Smooth muscle cell (in vitro differentiated cells): ENCODE measurements at regions not wholly inside any gene's neighbourhood (a gene's known extent, or its start where the extent isn't known, plus 50 kb on each side); places are given as distances from the start of the nearest gene placed in this dataset.
"Not testable (repeated sequence)": the region's sequence is repeated elsewhere in the genome, so short reads cannot be mapped to it uniquely, and the experiment has no call there.

Source experiments
- DNase-seq: peaks from one replicate; lab custom pipeline; 2025; ENCODE audit not compliant: unreplicated experiment; lab: John Stamatoyannopoulos, UW
- H2AFZ ChIP-seq: fragments of 200-600 bp; sonication (generic); 2 replicates; pipeline ENCODE4 v1.6.0; 2016; ENCODE audit warnings: antibody characterized with exemption, low read depth, mild to moderate bottlenecking
- H3F3A ChIP-seq: fragments of 200-600 bp; sonication (generic); 2 replicates; pipeline ENCODE4 v1.6.0; 2017; ENCODE audit warnings: antibody characterized with exemption, low read depth
- H3K27ac ChIP-seq: fragments of 200-600 bp; sonication (generic); 2 replicates; pipeline ENCODE4 v1.5.1; 2016; ENCODE audit warnings: low read depth, mild to moderate bottlenecking
- H3K27me3 ChIP-seq: fragments of 200-600 bp; sonication (generic); 2 replicates; pipeline ENCODE4 v1.6.1; 2016; ENCODE audit warnings: low read depth, mild to moderate bottlenecking
- H3K36me3 ChIP-seq: fragments of 200-600 bp; sonication (generic); 2 replicates; pipeline ENCODE4 v1.5.1; 2016; ENCODE audit warnings: low read depth
- H3K4me1 ChIP-seq: fragments of 200-600 bp; sonication (generic); 2 replicates; pipeline ENCODE4 v1.5.1; 2016; ENCODE audit warnings: low read depth
- H3K4me2 ChIP-seq: fragments of 200-600 bp; sonication (generic); 2 replicates; pipeline ENCODE4 v1.6.0; 2016; ENCODE audit warnings: mild to moderate bottlenecking
- H3K4me3 ChIP-seq: fragments of 200-600 bp; sonication (generic); 2 replicates; pipeline ENCODE4 v1.5.1; 2016; ENCODE audit warnings: mild to moderate bottlenecking
- H3K79me2 ChIP-seq: fragments of 200-600 bp; sonication (generic); 2 replicates; pipeline ENCODE4 v1.6.0; 2016; ENCODE audit warnings: low read depth, mild to moderate bottlenecking
- H3K9ac ChIP-seq: fragments of 200-600 bp; sonication (generic); 2 replicates; pipeline ENCODE4 v1.6.0; 2016; ENCODE audit warnings: low read depth
- H3K9me3 ChIP-seq: fragments of 200-600 bp; sonication (generic); replicated peaks from 2 replicates; pipeline ENCODE4 v1.5.1; 2016; ENCODE audit warnings: low read depth
- H4K20me1 ChIP-seq: fragments of 200-600 bp; sonication (generic); 2 replicates; pipeline ENCODE4 v1.6.0; 2016; ENCODE audit warnings: low read depth
- CTCF ChIP-seq: fragments of 200-600 bp; sonication (generic); IDR thresholded peaks from 2 replicates; pipeline ENCODE4 v1.5.1; 2017; ENCODE audit warnings: borderline replicate concordance, mild to moderate bottlenecking, antibody characterized with exemption; ENCODE audit not compliant: insufficient read depth, poor library complexity, severe bottlenecking
- WGBS: methylation state at CpG from one replicate; pipeline ENCODE4 v1.1.7; 2016; ENCODE audit warnings: low lambda C conversion rate; 5-methylcytosine and 5-hydroxymethylcytosine counted together

DNA sequence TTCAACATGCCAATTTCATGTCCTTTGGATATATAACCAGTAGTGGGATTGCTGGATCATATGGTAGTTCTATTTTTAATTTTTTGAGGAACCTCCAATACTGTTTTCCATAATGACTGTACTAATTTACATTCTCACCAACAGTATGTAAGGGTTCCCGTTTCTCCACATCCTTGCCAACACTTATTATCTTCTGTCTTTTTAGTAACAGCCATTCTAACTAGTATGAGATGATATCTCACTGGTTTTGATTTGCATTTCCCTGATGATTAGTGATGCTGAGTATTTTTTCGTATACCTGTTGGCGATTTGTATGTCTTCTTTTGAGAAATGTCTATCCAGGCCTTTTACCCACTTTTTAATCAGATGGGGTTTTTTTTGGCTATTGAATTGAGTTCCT lies 133.5 kb upstream of the MED14 start:
- no peak overlapping the region for H2AFZ ChIP-seq
- no peaks in the 10 kb centered on the region for H4K20me1 ChIP-seq
- no peak for DNase-seq
- no peaks in the 10 kb centered on the region for H3K4me1 ChIP-seq
- H3K4me2 ChIP-seq = no peak overlapping the region
- 89% methylated on average over 3 of the region's 3 CpGs for WGBS
- no peak overlapping the region for H3K4me3 ChIP-seq
- H3K27ac ChIP-seq = no peak overlapping the region
- H3K9ac ChIP-seq = no peak overlapping the region
- no peak for TF ChIP-seq CTCF
- no peaks in the 10 kb centered on the region for H3K79me2 ChIP-seq
- no peaks in the 10 kb centered on the region for H3K9me3 ChIP-seq
- H3K36me3 ChIP-seq = no peaks in the 10 kb centered on the region
- no peaks in the 10 kb centered on the region for H3K27me3 ChIP-seq
- no peaks in the 10 kb centered on the region for H3F3A ChIP-seq

DNA sequence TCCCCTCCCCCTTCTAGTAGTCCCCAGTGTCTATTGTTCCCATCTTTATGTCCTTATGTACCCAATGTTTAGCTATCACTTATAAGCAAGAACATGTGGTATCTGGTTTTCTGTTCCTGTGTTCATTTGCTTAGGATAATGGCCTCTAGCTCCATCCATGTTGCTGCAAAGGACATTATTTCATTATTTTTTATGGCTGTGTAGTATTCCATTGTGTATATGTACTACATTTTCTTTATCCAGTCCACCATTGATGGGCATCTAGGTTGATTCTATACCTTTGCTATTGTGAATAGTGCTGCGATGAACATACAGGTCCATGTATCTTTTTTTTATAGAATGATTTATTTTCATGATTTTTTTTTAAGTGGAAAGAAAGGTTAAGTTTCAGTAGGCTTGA lies 135.6 kb upstream of the MED14 start:
- H3K79me2 ChIP-seq, H3K27me3 ChIP-seq, DNase-seq, H3K4me1 ChIP-seq, H3K4me2 ChIP-seq, H3K4me3 ChIP-seq, H3K36me3 ChIP-seq, H4K20me1 ChIP-seq, H3F3A ChIP-seq, H3K9me3 ChIP-seq, H3K9ac ChIP-seq, H3K27ac ChIP-seq, H2AFZ ChIP-seq: not testable (repeated sequence)
- 90% methylated on average over 1 of the region's 1 CpG for WGBS

DNA sequence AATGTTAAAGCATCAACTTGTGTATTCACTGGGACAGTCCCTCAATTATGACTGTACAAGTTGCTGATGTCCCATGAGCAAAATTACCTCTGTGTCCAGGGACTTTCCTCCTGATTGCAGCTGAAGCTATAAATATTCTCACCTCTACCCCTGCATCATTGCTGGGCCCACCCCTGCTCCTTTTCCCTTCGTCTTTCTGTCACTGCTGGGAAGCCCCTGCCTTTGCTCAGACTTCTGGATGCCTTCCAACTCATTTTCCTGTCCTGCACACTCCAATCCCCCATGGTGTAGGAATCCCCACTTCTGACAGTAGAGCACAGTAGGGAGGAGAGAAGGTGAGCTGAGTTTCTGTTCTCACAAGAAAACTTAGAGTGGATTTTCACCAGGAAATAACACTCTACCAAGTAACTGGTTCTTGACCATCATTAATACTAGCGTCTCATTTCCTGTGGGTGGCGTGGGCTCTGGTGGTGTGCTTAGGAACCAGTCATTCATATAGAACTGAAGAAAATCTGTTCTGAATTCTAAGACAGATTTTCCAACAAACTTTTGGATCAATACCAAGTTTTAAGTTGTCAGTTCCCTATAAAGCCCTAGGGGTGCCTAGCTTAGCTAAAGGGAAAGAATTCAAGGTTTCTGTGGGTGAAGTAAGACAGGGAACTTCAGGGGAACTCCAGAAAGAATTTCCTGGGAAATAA lies 136.2 kb upstream of the MED14 start:
- H3K4me1 ChIP-seq = no peaks in the 10 kb centered on the region
- H3F3A ChIP-seq = no peaks in the 10 kb centered on the region
- WGBS = 64% methylated on average over 3 of the region's 3 CpGs
- no peaks in the 10 kb centered on the region for H3K79me2 ChIP-seq
- no peak overlapping the region for H2AFZ ChIP-seq
- H3K4me3 ChIP-seq = no peak overlapping the region
- no peak for TF ChIP-seq CTCF
- no peaks in the 10 kb centered on the region for H4K20me1 ChIP-seq
- no peak overlapping the region for H3K9ac ChIP-seq
- H3K4me2 ChIP-seq = no peak overlapping the region
- H3K27me3 ChIP-seq = no peaks in the 10 kb centered on the region
- no peaks in the 10 kb centered on the region for H3K36me3 ChIP-seq
- no peak for DNase-seq
- H3K9me3 ChIP-seq = no peaks in the 10 kb centered on the region
- H3K27ac ChIP-seq = no peak overlapping the region

GRCh38 chrX:40872351-40872750 lies 137.0 kb upstream of the MED14 start:
- Histone ChIP-seq H3K27ac (no peak overlapping the region), H4K20me1 (no peaks in the 10 kb centered on the region), H3K4me1 (no peaks in the 10 kb centered on the region), H3K79me2 (no peaks in the 10 kb centered on the region), H2AFZ (no peak overlapping the region), H3K9ac (no peak overlapping the region), H3K36me3 (no peaks in the 10 kb centered on the region), H3K4me3 (no peak overlapping the region), H3K4me2 (no peak overlapping the region), H3F3A (no peaks in the 10 kb centered on the region), H3K9me3 (no peaks in the 10 kb centered on the region), H3K27me3 (no peaks in the 10 kb centered on the region)
- DNase-seq = no peak
- 88% methylated on average over 1 of the region's 1 CpG for WGBS
- no peak for TF ChIP-seq CTCF
